ENCODE measurements at regions not wholly inside any gene's neighbourhood (a gene's known extent, or its start where the extent isn't known, plus 50 kb on each side); places are given as distances from the start of the nearest gene placed in this dataset.

DNA sequence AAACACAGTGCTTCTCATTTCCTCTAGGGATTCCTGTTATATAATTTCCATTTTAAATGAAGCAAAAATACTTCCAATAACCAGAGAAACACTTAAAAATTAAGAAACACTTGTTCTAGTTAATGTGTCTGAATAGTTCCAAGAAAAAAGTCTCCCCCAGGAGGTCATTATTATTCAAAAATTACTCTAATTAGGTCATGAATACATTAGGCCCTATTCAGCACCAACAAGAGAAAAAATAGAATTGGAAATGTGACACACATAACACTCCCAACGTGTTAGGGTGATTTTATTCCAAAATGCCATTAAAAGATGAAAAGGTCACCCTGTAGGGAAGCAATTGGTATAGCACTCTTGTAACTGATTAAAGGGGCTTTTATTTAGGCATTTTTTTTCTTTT lies 382.1 kb downstream of the TUSC7 start:
- no peak for DNase-seq

DNA sequence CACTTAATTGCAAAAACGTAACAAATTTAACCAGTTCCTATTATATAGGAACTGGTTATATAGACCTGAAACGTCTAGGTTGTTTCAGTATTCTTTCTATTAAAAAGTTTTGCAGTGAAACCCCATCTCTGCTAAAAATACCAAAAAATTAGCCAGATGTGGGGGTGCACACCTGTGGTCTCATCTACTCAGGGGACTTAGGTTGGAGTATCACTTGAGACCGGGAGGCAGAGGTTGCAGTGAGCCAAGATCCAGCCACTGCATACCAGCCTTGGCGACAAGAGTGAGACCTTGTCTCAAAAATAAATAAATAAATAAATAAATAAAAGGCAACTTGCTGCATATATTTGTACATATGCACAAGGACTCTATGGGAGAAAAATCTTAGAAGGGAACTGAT lies 387.0 kb downstream of the TUSC7 start:
- DNase-seq = no peak

GRCh38 chr3:117097351-117097750 lies 387.8 kb downstream of the TUSC7 start:
- DNase-seq = no peak

GRCh38 chr3:117101697-117102096 lies 392.1 kb downstream of the TUSC7 start:
- no peak for DNase-seq

DNA sequence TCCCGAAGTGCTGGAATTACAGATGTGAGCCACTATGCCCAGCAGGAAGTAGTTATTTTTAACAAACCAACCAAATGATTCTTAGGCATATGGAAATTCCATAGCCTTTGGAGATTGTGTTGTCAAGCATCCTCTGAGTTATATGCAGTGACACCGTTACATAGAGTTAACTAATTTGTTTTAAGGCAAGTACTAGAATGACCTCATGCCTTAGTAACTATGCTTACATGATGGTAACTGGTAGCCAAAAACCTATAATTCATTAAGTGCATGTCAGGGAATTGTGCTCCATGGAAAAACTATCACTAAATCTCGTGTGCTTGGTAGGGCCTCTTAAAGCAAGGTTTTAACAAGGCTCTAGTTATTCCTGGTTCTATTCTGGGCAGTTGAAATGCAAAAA lies 392.8 kb downstream of the TUSC7 start:
- no peak for DNase-seq

DNA sequence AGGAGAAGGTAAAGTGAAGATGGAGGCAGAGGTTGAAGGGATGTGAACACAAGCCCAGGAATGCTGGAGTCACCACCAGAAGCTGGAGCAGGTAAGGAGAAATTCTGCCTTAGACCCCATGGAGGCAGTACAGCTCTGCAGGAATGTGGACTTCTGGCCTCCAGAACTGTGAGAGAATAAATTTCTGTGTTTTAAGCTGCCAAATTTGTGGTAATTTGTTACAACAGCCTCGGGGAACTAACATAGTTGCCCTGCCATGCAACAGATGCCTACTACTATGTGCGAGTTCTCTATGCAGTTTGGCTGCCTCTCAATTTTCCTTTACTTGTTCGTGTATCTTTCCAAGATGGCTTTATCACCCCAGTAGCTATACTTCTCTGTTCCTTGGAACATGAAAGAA lies 394.1 kb downstream of the TUSC7 start:
- no peak for DNase-seq

GRCh38 chr3:117104381-117104780 lies 394.8 kb downstream of the TUSC7 start:
- DNase-seq = no peak

- DNase-seq = no peak
Measured at GRCh38 chr3:117104792-117105191, 395.2 kb downstream of the TUSC7 start.

- DNase-seq = no peak
Measured at GRCh38 chr3:117105686-117106085, 396.1 kb downstream of the TUSC7 start.

- DNase-seq = no peak
Measured at GRCh38 chr3:117106396-117106795, 396.8 kb downstream of the TUSC7 start.

GRCh38 chr3:117107946-117108345 lies 398.4 kb downstream of the TUSC7 start:
- DNase-seq = no peak

- no peak for DNase-seq
Measured at GRCh38 chr3:117109178-117109577, 399.6 kb downstream of the TUSC7 start.

GRCh38 chr3:117114517-117115265 lies 405.1 kb downstream of the TUSC7 start:
- no peak for DNase-seq

GRCh38 chr3:117117188-117117936 lies 407.8 kb downstream of the TUSC7 start:
- no peak for DNase-seq

DNA sequence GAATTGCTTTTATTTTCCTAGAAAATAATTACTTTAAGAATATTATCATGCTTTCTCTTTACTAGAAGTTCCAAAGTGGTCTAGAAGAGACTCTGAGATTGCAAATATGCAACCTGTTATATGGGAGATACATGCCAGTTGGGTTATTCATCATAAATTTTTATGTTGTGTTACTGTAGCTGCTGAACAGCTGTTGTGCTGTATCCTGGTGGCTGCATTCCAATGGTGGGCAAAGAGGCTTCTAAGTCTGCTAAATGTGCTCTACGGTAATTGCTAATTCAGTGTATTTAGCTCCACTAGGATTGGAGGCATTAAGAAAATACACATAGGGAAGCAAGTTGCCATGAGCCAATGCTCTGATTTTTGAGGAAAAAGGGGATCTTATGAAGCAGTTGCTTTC lies 409.0 kb downstream of the TUSC7 start:
- DNase-seq = no peak

DNA sequence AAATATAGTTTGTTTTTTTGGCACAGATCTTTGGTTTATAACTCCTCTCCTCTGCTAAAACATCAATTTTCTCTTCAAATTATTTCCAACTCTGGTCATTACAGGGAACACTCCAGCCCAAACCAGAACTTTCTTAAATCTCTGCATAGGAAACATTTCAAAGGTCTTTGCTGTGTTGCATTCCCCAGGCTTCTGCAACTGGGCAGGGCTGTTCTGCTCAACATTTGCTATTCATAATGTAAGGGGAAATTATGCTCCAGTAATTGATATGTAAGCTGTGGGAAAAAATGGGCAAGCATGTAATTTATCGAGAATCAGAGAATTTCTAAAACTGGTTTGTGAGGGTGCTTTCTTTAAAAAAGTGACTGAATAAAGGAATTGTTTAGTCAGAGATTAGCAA lies 410.4 kb downstream of the TUSC7 start:
- no peak for DNase-seq

GRCh38 chr3:117122609-117123008 lies 413.0 kb downstream of the TUSC7 start:
- no peak for DNase-seq

DNA sequence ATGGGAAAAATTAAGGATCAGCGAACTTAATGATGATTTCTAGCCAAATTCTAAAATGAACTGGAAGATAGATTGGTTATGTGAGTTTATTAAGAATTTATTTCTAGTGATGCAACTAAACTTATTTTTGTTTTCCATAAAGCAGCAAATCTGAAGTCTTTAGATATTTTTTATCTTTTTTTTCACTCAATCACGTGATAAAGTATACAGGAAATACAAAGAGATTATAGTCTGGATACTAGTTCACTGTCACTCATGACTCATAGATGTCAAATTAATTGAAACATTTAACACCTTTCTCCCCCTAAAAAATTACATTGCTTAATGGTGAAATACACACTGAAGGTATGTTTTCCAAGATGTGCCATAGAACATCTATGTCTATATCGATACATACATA lies 416.9 kb downstream of the TUSC7 start:
- DNase-seq = no peak

GRCh38 chr3:117126946-117127546 lies 417.5 kb downstream of the TUSC7 start:
- DNase-seq = no peak

- no peak for DNase-seq
Measured at GRCh38 chr3:117128133-117128532, 418.6 kb downstream of the TUSC7 start.

DNA sequence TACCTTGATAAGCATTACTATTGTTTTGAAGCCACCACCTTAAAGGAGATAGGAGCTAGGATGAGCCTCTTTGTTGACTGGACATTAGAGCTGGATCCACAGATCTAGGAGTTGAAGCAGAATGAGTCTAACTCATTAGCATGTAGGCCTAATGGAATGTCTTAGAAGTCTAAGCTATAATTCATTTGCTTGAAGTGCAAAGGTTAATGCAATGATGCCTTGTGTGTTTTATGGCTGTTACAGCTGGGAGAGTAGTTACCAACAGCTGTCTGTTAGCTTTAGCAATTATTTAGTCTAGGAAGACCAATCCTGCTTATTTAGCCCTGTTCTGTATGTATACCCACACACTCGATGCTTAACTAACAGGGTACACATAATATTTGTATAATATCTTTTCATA lies 419.3 kb downstream of the TUSC7 start:
- no peak for DNase-seq

- no peak for DNase-seq
Measured at GRCh38 chr3:117129516-117129915, 419.9 kb downstream of the TUSC7 start.

- no peak for DNase-seq
Measured at GRCh38 chr3:117130222-117130621, 420.6 kb downstream of the TUSC7 start.

DNA sequence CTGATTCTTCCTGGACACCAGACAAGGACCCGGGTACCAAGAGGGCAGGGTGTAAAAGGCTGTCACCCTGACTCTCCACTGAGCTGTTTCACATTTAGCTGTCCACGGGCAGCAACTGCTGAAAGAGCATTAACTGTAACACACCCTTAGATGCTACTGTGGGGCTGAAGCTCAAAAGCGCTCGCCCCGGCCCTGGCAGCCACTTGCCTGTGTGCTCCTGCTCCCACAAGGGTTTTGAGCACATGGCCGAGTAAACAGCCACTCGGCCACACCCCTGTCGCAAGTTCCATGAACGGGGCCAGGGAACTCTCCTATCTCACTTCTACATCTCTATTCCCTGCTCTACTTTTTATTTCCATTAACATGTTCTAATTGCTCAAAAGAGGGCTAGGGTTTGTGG lies 421.7 kb downstream of the TUSC7 start:
- DNase-seq = no peak

Data from NCI-H526 treated with DMSO at 0.1 percent for 48 hours (cell line).